Cardiac fibroblast (primary cell): ENCODE measurements at regions not wholly inside any gene's neighbourhood (a gene's known extent, or its start where the extent isn't known, plus 50 kb on each side); places are given as distances from the start of the nearest gene placed in this dataset.

Experiments used
- DNase-seq, 2 donors: peaks; one replicate each; pipeline versions ENCODE4 v3.0.0 to v3.0.0-alpha.2; 2010; ENCODE audit warnings: low read depth in 2 of 2
- H3K4me3 ChIP-seq, 2 donors: replicated peaks in 1 of 2; 1 replicate in 1 of 2; 2 replicates in 1 of 2; pipeline ENCODE4 v1.5.1; 2011; ENCODE audit warnings: low read depth in 2 of 2, low read length in 2 of 2, mild to moderate bottlenecking in 2 of 2, moderate library complexity in 1 of 2
- TF ChIP-seq, protein P1 (sequence below): IDR thresholded peaks from one replicate; pipeline ENCODE4 v1.5.1; 2011; ENCODE audit warnings: low read depth, mild to moderate bottlenecking, low read length, inconsistent platforms

- no peak for DNase-seq
- TF ChIP-seq, protein P1, sequence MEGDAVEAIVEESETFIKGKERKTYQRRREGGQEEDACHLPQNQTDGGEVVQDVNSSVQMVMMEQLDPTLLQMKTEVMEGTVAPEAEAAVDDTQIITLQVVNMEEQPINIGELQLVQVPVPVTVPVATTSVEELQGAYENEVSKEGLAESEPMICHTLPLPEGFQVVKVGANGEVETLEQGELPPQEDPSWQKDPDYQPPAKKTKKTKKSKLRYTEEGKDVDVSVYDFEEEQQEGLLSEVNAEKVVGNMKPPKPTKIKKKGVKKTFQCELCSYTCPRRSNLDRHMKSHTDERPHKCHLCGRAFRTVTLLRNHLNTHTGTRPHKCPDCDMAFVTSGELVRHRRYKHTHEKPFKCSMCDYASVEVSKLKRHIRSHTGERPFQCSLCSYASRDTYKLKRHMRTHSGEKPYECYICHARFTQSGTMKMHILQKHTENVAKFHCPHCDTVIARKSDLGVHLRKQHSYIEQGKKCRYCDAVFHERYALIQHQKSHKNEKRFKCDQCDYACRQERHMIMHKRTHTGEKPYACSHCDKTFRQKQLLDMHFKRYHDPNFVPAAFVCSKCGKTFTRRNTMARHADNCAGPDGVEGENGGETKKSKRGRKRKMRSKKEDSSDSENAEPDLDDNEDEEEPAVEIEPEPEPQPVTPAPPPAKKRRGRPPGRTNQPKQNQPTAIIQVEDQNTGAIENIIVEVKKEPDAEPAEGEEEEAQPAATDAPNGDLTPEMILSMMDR, result no peak
- no peak overlapping the region for H3K4me3 ChIP-seq
These were observed 1125.5 kb downstream of the BCL11A start for GRCh38 chr2:59427980-59428379.

DNA sequence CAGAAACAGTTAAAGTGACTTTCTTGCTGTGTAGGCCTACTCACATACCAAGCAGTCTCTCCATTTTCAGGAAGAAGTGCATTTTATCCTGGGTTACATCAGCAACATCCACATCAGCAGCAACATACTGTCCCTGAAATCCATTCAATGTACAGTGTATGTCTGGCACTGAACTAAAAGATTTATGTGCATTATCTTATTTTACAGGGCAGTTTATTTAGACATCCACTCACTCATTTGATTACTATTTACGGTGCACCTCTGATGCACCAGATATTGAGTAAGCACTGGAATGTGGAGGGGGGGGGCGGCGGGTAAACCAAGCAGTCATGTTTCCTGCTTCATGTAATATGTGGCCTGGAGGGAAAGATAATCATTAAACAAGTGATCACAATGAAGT, 1128.2 kb downstream of the BCL11A start:
- TF ChIP-seq, protein P1, result no peak
- no peak for DNase-seq
- H3K4me3 ChIP-seq, result no peak overlapping the region

- TF ChIP-seq, protein P1, result no peak
- no peak for DNase-seq
- no peak overlapping the region for H3K4me3 ChIP-seq
These were observed 1139.5 kb downstream of the BCL11A start for GRCh38 chr2:59413751-59414570.

DNA sequence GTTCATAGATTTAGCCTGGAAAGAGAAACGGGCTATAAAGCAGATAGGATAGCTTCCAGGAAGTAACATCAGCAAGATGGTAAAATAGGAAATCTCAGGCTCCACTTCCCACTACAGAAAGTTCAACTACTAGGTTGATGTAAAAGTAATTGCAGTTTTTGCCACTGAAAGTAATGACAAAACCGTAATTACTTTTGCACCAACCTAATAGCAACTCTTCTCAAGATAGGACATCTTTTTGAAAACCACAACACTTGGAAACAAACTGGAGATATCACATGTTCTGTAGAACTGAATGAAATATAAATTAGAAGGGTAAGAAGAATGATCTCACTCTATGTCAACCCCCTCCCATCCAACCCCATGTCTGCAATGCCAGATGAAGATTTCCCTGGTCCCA, 1154.3 kb downstream of the BCL11A start:
- no peak for DNase-seq
- TF ChIP-seq, protein P1, result no peak
- H3K4me3 ChIP-seq, result no peak overlapping the region

DNA sequence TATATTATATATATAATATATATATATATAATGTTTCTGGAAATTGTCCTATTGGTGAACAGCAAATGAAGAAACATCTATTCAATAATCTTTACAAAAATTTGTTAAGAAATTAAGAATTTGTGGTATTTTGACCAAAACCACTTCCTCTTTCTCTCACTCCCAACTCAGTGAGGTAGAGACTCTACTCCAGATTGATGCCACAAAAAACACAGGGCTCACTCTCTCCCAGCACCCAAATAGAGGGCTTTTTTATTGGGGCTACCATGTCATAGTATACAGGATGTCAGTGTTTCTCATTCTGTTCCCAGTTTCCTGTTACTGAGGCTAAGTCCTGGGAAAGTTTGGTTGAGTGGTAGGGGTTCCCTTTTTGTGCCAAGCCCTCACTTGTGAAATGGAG, 1155.4 kb downstream of the BCL11A start:
- H3K4me3 ChIP-seq, result no peak overlapping the region
- no peak for DNase-seq
- TF ChIP-seq, protein P1, result no peak

DNA sequence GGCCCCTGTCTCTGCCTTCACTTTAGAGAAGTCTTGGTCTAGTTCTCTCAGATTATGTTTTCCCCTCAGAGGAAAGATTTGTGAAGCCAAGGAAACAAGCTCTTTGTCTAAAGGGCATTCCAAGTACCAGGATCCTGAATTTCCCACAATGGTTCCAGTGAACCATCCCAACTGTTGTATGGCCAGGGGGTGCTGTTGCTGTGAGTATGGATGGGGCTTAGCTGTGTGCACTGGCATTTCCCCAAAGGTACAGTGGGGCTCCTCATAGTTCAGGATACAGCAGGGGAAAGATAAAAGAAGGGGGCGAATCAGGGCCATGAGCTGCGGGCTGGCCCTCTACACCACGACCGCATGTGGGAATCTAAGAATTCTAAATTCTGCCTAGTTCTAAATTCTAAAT, 1154.0 kb upstream of the FANCL start:
- no peak for DNase-seq
- TF ChIP-seq, protein P1, result no peak
- H3K4me3 ChIP-seq, result no peak overlapping the region

GRCh38 chr2:59391896-59392295, 1150.8 kb upstream of the FANCL start:
- DNase-seq, result no peak
- no peak overlapping the region for H3K4me3 ChIP-seq
- TF ChIP-seq, protein P1, result no peak
